ENCODE measurements at regions not wholly inside any gene's neighbourhood (a gene's known extent, or its start where the extent isn't known, plus 50 kb on each side); places are given as distances from the start of the nearest gene placed in this dataset.

DNA sequence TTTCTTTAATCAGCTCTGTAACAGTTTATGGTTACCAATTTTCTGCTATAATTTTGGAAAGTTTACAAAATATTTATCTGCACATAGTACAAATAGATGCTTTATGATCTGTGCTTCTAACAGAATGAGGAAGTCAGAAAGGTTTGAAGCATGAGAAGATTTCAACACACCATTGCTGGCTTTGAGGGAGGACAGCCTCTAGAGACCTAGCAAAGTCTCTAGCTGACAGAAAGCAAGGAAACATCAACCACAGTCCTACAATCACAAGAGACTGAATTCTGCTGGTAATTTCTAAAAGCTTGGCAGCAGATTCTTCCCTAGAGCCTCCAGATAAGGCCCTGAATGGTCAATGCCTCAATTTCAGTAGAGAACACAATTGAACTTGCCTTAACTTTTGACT, 750.8 kb upstream of the SLC35B3 start:
- no peak for TF ChIP-seq ELF1 (IDR thresholded peaks at IDR 0.05; ENCODE audit: borderline replicate concordance, low read depth)
- no peak for TF ChIP-seq YY1 (IDR thresholded peaks at IDR 0.05; ENCODE audit: extremely low read depth, insufficient replicate concordance, low read depth, low read length)
- TF ChIP-seq, protein P1, sequence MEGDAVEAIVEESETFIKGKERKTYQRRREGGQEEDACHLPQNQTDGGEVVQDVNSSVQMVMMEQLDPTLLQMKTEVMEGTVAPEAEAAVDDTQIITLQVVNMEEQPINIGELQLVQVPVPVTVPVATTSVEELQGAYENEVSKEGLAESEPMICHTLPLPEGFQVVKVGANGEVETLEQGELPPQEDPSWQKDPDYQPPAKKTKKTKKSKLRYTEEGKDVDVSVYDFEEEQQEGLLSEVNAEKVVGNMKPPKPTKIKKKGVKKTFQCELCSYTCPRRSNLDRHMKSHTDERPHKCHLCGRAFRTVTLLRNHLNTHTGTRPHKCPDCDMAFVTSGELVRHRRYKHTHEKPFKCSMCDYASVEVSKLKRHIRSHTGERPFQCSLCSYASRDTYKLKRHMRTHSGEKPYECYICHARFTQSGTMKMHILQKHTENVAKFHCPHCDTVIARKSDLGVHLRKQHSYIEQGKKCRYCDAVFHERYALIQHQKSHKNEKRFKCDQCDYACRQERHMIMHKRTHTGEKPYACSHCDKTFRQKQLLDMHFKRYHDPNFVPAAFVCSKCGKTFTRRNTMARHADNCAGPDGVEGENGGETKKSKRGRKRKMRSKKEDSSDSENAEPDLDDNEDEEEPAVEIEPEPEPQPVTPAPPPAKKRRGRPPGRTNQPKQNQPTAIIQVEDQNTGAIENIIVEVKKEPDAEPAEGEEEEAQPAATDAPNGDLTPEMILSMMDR (IDR thresholded peaks at IDR 0.05 in 2 of 3, conservative IDR thresholded peaks at IDR 0.05 in 1 of 3; ENCODE audit: borderline replicate concordance in 1 of 3, insufficient read depth in 1 of 3, low read depth in 2 of 3, low read length in 2 of 3) = no peak
- no peak for TF ChIP-seq ZNF274 (IDR thresholded peaks at IDR 0.05; ENCODE audit: low read depth, low read length)
- TF ChIP-seq EZH2 (IDR thresholded peaks at IDR 0.05) = no peak
- TF ChIP-seq POLR2A (IDR thresholded peaks at IDR 0.05; ENCODE audit: borderline replicate concordance, extremely low read depth, insufficient read depth, insufficient read length) = no peak
- TF ChIP-seq CEBPB (IDR thresholded peaks at IDR 0.05; ENCODE audit: low read depth) = no peak
